K562 (cell line): ENCODE measurements at regions not wholly inside any gene's neighbourhood (a gene's known extent, or its start where the extent isn't known, plus 50 kb on each side); places are given as distances from the start of the nearest gene placed in this dataset.
"Not testable (repeated sequence)": the region's sequence is repeated elsewhere in the genome, so short reads cannot be mapped to it uniquely, and the experiment has no call there.

ENCODE experiments used
- CBX5 ChIP-seq: IDR thresholded peaks from 2 replicates; pipeline ENCODE4 v1.6.1; 2014; ENCODE audit warnings: low read depth, borderline replicate concordance
- CTCF ChIP-seq, 3 experiments: IDR thresholded peaks in 2 of 3; conservative IDR thresholded peaks in 1 of 3; 2 replicates each; pipeline ENCODE4 v1.5.1; 2011 to 2012; ENCODE audit warnings: low read length in 3 of 3, mild to moderate bottlenecking in 3 of 3, control low read depth in 2 of 3, improper control_type of control experiment in 1 of 3, inconsistent platforms in 1 of 3, low read depth in 1 of 3, mixed read lengths in 1 of 3, moderate library complexity in 1 of 3; ENCODE audit not compliant: insufficient read depth in 2 of 3
- GABPA ChIP-seq: fragments of 200-800 bp; sonication (Bioruptor generic); conservative IDR thresholded peaks from 2 replicates; pipeline ENCODE4 v1.6.1; 2016; ENCODE audit warnings: low read depth, missing genetic modification characterization, missing compliant biosample characterization
- MCM5 ChIP-seq: fragments of 450-650 bp; IDR thresholded peaks from 2 replicates; pipeline ENCODE4 v1.6.1; 2016; ENCODE audit warnings: low read depth
- MTF1 ChIP-seq: fragments of 250-450 bp; sonication (Bioruptor Pico); IDR thresholded peaks from 2 replicates; pipeline ENCODE4 v1.9.0; 2021; ENCODE audit warnings: moderate library complexity, mild to moderate bottlenecking, inconsistent platforms, borderline replicate concordance
- PHF8 ChIP-seq: fragments of 200-600 bp; sonication (generic); IDR thresholded peaks from 2 replicates; pipeline ENCODE4 v1.6.1; 2012; ENCODE audit warnings: mixed run types, mild to moderate bottlenecking, inconsistent platforms, low read length, moderate library complexity, borderline replicate concordance
- POLR2A ChIP-seq: fragments of 450-650 bp; conservative IDR thresholded peaks from 2 replicates; pipeline ENCODE4 v1.6.1; 2016
- RAD21 ChIP-seq, 2 experiments: fragments of 250-450 bp in 1 of 2; fragments of 450-650 bp in 1 of 2; sonication (Bioruptor Pico) in 1 of 2; formaldehyde crosslinking in 1 of 2; IDR thresholded peaks in 1 of 2; conservative IDR thresholded peaks in 1 of 2; 2 replicates each; pipeline versions ENCODE4 v1.4.0 to v1.8.0; 2020 to 2022; ENCODE audit warnings: mild to moderate bottlenecking in 2 of 2, moderate library complexity in 1 of 2
- TCFL5 ChIP-seq: fragments of 250-450 bp; sonication (Bioruptor Pico); conservative IDR thresholded peaks from 2 replicates; pipeline ENCODE4 v1.6.1; 2021; ENCODE audit warnings: mild to moderate bottlenecking, moderate library complexity, matching md5 sums
- ZBTB2 ChIP-seq: fragments of 450-650 bp; IDR thresholded peaks from 2 replicates; pipeline ENCODE4 v1.6.1; 2016; ENCODE audit warnings: antibody characterized with exemption
- TF ChIP-seq, protein P1 (sequence below): sonication (generic); formaldehyde crosslinking; IDR thresholded peaks from 2 replicates; pipeline ENCODE4 v1.8.1; 2023; ENCODE audit warnings: mild to moderate bottlenecking, missing genetic modification reagents
- TF ChIP-seq, protein P2 (sequence below): fragments of 450-650 bp; formaldehyde crosslinking; conservative IDR thresholded peaks from 2 replicates; pipeline ENCODE4 v1.4.0; 2022; ENCODE audit warnings: mild to moderate bottlenecking, missing genetic modification characterization

GRCh38 chr7:84910322-84910721 lies 276.5 kb downstream of the SEMA3D start:
- TF ChIP-seq TCFL5; GABPA (tag); PHF8; CBX5; POLR2A; ZBTB2; CTCF (IDR thresholded peaks at IDR 0.05 in 2 of 3, conservative IDR thresholded peaks at IDR 0.05 in 1 of 3; ENCODE audit: insufficient read depth in 2 of 3, low read depth in 1 of 3, low read length in 3 of 3); MCM5; MTF1 (CRISPR knock-in tag); RAD21 (CRISPR knock-in tag; conservative IDR thresholded peaks at IDR 0.05 in 1 of 2, IDR thresholded peaks at IDR 0.05 in 1 of 2): not testable (repeated sequence)
- TF ChIP-seq, protein P1, sequence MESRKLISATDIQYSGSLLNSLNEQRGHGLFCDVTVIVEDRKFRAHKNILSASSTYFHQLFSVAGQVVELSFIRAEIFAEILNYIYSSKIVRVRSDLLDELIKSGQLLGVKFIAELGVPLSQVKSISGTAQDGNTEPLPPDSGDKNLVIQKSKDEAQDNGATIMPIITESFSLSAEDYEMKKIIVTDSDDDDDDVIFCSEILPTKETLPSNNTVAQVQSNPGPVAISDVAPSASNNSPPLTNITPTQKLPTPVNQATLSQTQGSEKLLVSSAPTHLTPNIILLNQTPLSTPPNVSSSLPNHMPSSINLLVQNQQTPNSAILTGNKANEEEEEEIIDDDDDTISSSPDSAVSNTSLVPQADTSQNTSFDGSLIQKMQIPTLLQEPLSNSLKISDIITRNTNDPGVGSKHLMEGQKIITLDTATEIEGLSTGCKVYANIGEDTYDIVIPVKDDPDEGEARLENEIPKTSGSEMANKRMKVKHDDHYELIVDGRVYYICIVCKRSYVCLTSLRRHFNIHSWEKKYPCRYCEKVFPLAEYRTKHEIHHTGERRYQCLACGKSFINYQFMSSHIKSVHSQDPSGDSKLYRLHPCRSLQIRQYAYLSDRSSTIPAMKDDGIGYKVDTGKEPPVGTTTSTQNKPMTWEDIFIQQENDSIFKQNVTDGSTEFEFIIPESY (CRISPR knock-in tag), result not testable (repeated sequence)
- TF ChIP-seq, protein P2, sequence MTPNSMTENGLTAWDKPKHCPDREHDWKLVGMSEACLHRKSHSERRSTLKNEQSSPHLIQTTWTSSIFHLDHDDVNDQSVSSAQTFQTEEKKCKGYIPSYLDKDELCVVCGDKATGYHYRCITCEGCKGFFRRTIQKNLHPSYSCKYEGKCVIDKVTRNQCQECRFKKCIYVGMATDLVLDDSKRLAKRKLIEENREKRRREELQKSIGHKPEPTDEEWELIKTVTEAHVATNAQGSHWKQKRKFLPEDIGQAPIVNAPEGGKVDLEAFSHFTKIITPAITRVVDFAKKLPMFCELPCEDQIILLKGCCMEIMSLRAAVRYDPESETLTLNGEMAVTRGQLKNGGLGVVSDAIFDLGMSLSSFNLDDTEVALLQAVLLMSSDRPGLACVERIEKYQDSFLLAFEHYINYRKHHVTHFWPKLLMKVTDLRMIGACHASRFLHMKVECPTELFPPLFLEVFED (CRISPR knock-in tag), result not testable (repeated sequence)
